CMK (cell line): ENCODE measurements at regions not wholly inside any gene's neighbourhood (a gene's known extent, or its start where the extent isn't known, plus 50 kb on each side); places are given as distances from the start of the nearest gene placed in this dataset.

Experiments
- DNase-seq: peaks from one replicate; pipeline ENCODE4 v3.0.0-alpha.2; 2010; ENCODE audit warnings: low read depth

DNA sequence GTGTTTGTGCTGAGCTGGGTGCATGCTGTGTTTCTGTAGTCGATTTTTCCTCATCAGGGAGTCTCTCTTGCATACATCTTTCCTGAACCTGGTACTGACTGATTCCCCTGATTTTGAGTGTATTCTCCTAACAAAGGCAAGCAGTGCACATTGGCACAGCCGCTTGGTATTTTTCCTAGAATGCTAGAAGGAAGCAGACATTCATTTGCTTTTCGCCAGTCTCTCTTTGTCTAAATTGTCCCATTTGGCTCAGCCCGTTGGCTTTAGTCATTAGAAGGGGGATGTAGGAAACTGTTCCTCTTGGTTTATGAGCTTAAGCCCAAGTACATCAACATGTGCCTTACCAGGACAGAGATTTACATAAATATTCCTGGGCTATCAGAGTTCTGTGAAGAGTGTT, 266.1 kb upstream of the TMTC4 start:
- DNase-seq, result no peak

DNA sequence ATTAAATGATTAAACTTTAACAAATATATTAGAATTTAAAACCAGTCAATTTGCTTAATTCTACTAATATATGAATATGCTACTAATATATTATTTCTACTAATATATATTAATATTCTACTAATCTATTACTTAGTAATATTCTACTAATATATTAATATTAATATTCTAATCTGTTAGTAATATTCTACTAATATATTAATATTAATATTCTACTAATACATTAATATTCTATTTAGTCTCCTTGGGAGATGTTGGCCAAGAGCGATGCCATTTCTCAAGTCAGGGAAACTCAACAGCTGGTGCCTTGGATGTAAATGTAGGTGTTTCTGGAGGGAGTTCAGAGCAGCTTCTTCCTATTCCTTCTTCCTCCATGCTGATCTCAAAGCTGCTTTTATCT, 259.2 kb upstream of the TMTC4 start:
- DNase-seq, result no peak

DNA sequence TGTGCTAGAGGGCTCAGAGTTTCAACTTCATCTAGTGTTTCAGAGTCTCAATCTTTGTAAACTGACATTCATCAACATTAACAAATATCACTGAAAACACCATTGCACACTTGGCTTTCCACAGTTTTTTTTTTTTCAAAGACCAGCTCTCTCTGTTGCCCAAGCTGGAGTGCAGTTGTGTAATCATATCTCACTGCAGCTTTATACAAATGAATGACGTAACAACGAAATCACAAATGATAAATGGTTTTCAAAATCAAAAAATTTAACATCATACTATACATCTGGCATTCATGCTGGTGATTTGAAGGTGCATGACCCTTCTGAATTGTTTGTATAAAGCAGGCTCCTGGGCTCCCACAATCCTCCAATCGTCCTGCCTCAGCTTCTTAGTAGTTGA, 248.0 kb upstream of the TMTC4 start:
- no peak for DNase-seq

DNA sequence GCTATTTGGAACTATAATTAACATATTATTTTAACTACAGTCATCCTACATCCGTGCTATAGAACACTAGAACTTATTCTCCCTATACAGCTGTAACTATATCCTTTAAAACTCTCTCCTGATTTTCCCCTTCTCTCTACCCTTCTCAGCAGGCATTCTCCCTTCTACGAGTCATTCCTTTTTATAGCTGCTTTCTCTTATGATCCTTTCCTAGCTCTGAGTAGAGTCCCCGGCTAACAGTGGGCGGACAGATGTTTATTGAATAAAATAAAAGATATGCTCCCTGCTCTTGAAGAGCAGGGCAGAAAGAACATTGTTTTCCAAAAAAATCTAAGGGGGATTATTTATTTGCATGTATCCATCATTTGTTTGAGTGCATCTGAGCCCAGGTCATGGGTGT, 246.5 kb upstream of the TMTC4 start:
- no peak for DNase-seq

DNA sequence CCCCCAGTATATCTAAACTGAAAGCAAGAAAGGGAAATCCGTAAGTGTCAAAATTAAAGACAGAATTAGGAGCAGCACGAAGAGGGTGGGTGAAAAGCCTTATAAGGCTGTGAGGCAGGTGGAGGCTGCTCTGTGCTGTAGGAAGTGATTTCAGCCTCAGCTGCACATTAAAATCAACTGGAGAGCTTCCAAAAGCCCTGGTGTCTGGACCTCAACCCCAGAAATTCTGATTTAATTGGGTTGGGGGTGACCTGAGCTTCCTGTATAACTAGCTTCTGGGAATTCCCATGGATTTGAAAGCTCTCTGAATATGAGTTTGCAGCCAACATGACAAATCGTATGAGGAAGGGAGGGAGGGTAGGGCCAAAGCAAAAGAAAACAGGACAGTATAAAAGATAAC, 242.4 kb upstream of the TMTC4 start:
- DNase-seq, result no peak

DNA sequence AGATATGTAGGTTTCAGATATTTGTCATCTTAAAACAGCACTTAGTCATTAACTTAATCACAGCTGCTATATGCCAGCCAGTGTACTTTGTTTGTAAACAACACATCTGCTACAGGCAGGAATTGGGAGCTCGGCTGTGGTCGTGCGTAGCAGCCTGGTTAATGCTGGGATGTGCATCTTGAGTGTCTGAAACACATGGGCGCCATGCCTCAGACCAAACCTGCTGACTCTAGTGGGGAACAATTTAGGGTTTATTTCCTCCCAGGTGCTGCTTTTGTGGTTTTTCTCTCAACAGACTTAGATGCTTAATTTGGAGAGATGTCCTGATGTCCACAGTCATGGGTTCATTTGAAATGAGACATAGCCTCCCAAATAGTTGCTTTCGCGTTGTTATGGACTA, 238.5 kb upstream of the TMTC4 start:
- DNase-seq, result no peak

DNA sequence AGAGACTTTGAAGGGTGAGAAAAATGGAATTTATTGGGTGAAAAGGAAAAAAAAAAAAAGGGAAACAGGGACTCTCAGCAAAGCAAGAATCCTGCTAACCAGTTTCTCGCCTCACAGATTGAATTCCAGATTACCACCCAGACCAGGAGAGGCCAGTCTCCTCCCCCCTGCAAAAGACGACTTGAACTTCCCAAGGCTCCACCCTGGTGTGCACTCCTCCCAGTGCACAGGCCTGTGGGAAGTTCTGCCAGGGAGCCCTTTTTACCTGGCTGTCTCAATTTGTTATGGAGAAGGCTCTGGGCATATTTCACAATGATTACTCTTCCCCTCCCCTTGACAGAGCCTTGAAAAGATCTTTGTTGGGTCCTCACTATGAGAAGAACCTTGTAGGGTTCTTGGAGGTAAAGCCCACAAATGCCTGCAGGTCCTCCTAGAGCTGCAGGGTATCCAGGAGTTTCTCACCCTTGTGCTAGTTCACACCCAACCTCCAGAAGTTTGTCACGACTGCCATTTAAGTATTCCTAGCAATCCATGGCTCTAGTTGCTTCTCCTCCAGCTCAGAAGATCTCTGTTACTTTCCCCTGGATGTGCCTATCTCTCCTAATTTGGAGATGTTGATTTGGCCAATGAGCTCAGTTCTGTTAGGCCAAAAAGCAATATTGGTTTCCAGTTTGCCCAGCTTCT, 229.8 kb upstream of the TMTC4 start:
- no peak for DNase-seq

DNA sequence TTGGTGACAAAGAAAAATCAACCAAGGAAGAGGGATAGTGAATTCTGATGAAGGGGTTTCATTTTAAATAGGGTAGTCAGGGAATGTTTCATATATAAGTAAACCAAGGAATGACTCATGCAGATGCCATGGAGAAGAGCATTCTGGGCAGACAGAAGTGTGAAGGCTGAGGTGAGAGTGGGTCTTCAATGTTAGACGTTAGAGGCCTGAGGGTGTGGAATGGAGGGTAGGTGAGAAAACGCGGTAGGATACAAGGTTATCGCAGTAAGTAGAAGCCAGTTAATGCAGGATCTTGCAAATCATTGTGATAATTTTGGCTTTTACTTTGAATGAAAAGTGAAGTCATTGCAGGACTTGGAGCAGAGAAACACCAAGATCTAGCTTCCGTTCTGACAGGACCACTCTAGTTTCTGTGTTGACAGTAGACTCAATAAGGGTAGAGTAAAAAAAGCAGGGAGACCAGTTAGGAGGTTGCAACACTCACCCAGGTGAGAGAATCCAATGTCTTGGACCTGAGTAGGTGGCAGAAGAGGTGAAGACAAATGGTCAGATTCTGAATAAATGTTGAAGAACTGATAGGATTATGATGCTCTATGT, 225.2 kb upstream of the TMTC4 start:
- DNase-seq, result no peak

DNA sequence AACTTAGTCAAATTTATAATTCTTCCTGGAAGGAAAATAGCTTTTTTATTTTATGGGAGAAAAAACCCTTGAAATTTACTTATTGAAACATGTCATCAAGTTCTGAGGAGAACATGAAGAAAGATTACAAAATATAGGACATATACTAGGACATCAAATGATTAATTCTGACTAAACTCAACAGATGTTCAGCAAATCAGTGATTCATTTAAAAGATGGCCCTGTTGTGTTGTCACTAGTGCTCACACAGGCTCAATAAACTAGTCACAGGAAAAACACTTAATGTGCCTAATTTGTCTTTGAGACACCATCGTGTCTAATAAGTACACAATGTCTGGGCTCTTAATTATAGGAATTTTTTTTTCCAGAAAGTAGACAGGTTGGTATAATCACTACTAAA, 223.8 kb upstream of the TMTC4 start:
- DNase-seq, result no peak

DNA sequence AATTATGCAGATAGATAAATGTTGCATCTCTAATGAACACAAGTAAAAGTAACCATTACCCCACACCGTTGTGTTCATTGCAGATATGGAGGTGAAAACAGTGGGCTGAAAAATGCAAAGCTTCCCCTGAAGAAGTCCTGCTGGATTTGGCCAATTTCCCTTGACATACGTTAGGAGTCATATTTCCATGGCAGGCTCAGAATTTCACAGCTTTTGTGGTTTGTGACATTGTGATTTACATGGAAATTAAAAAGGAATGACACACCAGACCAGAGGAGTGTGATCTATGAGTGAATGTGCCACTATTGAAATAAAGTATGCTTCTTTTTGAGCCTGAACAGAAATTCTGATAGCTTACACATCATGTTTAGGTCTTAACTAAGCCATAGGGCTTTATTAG, 221.1 kb upstream of the TMTC4 start:
- DNase-seq, result no peak

DNA sequence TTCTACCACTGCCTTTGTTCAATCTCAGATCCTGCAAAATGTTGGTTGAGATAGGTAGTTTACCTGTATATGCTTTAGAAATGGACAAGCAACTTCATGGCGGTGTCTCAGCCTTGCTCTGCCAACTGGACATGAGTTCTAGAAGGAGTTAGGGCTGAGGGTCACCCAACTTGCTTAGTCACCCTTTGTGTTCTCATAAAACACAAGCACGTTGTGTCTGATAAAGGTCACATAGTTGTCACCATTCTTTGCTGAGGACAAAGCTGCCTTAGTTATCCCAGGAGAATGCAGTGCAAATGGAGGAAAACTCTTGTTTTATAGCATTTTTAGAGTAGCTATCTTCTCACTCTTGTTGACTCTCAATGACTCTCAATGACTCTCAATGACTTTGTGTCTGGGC, 218.4 kb upstream of the TMTC4 start:
- DNase-seq, result no peak

DNA sequence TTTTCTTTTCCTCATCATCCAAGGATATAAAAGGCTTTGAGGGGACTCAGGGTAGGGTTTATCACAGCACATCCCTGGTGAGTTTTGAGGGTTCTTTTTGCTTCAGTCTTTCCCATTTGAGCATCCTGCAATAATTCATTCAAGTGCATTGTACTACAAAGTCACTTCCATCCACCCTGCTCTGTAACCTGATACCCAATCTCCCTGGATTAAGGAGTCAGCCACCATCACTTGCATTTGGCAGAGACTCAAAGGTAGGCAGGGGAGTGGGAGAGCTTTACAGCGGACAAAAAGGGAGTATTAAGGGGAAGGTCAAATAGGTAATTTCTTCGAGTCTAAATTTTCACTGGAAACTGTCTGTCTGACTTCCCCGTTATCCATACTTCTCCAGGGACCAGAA, 216.1 kb upstream of the TMTC4 start:
- DNase-seq, result no peak

DNA sequence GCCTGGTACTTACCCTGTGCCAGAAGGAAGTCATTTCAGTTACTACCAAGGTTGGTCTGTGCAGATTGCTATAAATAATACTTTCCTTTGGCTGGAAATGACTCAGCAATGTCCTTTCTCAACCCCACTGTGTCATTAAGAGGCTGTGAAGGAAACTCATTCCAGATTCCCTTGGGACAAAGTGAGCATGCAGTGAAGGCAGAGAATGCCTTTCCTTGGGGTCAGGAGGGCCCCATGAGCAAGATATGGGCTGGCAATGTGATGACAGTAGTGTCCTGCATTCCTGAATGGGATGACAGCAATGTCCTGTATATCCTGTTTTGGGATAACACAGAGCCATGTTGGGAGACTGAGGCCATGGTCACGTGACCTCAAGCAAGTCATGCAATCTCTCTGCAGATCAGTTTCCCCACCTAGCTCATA, 213.1 kb upstream of the TMTC4 start:
- no peak for DNase-seq

DNA sequence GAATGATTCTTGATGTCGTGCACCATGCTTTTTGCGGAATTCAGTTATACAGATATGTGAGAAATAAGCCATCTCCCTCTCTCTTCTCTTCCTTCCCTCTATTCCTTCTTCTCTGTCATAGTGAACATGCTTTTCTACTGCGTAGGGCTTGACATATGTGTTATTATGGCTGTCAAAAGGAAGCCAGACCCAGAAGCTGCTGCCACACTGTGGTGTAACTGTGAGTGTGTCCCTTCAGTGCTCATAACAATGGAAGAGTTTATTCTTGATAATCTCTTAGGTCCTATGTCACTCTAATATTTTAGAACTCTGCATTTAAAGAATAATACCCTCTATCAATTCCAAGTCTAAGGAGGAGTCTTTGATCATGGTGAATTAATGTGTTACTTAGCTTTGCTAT, 208.9 kb upstream of the TMTC4 start:
- DNase-seq, result no peak

DNA sequence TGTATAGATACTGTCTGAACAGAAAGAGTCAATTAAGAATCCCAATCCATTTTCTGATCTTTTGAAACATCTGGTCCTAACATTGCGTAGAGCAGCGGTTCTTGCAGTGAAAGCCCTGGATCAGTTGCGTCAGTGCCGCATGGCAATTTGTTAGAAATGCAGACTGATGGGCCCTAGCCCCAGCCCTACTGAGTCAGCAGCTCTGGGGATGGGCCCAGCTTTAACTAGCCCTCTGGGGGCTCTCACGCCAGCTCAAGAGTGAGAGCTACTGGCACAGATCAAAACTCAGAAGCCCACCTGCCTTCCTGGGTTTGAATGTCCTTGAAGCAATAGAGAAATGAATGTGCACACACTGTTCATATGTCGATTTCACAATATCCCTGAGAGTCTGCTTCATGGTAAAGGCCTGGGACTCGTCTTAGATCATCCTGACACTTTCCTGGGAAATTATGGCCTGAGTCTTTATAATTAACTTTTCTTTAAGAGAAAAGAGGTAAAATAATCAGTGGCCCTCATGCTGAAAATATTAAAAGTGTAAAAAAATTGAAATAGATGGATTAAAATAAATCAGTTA, 206.8 kb upstream of the TMTC4 start:
- DNase-seq, result no peak

DNA sequence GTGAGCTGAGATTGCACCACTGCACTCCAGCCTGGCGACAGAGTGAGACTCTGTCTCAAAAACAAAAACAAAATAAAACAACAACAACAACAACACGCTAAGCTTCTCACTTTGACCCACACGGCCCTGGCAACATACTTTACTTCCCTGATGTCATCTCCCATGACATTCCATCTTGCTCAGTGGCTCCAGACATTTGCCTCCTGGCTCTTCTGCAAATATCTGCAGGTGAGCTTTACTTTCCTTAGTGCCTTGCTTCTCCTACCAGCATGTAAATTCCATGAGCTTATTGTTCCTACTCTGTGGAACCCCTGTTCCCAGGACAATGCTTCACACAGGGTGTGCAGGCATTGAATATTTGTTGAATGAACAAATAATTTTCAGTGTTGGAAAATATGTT, 205.6 kb upstream of the TMTC4 start:
- DNase-seq, result no peak

DNA sequence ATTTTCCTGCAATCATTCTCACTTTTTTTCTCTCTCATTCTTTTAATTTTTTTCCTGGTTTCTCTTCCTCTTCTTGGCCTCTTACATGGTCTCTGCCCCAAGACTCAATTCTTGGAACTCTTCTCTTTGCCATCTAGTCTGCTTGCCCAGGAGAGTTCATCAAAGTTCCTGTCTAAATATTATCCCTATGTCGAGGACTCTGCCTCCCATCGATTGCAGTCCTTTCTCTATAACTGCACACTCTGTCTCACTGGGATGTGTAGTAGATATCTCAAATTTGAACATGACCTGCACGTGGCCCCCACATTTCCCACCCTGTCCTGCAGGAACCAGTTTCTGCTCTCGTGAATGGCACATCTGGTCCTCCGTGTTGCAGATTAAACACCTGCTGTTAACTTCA, 204.7 kb upstream of the TMTC4 start:
- DNase-seq, result no peak

DNA sequence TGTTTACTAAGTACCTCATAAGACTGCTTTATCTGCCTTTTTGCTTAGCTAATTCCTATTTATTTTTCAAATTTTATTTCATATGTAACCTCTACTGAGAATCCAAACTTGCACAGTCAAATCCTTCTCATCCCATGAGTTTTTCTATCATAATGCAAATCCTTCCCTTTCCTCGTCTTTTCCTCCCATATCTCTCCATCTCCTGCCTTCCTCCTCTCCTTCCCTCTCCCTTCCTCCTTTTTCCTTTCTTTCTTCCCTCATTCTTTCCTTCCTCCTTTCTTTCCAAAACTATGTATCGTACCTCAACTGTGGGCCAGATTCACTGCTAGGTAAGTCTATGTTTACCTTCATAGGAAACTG, 201.4 kb upstream of the TMTC4 start:
- no peak for DNase-seq

DNA sequence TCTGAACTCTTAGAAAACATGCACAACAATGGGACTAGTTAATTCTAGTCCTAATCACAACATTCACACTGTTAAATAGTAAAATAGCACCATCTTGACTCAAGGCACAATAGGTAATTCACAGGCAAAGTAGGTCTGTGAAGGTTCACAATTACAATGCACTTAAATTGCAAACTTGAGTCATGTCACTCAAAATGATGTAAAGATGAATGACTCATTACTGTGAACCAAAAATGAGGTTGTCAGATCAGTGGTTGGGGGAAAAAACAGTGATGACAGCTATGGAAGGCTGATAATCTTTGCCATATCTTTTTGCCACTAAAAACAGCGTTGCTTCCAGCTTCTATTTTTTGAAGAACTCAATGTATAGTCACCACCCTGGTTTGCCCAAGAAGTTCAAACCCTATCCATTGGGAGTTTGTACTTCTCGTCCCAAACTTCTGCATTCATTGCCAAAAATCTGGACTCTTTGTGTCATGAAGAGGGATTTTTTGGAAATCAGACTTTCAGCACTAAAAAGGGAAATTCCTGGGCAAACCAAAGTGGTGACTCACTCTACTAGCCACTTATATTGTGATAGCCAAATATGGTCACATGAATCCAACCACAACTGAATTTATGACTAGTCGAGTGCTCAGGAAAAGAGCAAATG, 200.9 kb upstream of the TMTC4 start:
- no peak for DNase-seq

DNA sequence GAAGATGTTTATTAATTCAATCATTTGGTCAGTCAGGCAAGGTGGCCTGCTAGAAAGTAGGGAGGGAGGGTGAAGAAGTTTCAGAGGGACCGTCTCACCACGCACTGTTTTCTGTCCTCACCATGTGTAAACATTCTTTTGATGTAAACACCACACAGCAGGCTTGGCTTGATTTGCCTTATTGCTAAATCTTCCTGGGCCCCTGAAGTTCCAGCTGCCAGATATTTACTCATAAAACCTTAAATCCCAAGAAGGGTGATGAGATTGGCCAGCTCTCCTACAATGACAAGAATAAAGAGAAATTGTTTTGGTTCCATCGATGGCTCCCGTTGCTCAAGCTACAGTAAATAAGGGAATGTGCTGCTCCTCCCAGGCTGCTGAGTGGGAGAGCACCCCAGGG, 198.2 kb upstream of the TMTC4 start:
- no peak for DNase-seq

DNA sequence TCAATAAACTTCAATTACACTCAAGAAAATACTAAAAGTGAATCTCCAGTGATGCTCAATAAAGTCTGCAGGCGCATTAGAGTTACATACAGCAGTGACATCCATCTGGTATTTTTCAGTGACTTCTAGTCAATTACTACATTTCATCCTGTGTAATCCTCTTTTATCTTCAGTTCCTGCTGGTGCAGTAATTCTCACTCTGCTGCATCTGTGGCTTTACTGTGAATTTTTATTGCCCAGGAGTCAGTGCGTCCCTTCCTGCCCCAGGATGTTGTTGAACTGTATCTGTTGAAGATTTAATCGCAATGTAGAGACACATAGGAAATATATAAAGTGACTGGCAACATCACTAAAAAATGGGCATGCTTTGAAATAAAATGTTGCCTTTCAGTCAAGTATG, 196.3 kb upstream of the TMTC4 start:
- no peak for DNase-seq

DNA sequence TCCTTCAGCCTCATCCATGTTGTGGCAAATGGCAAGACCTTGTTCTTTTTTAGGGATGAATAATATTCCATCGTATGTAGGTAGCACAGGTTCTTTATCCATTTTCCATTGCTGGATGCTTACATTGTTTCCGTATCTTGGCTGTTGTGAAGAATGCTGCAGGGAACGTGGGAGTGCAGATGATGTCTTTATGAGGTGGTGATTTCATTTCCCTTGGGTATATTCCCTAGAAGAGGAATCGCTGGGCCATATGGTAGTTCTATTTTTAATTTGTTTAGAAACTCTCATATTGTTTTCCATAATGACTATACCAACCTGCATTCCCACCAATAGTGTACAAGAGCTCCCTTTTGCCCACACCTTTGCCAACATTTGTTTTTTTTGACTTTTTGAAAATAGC, 186.3 kb upstream of the TMTC4 start:
- no peak for DNase-seq

DNA sequence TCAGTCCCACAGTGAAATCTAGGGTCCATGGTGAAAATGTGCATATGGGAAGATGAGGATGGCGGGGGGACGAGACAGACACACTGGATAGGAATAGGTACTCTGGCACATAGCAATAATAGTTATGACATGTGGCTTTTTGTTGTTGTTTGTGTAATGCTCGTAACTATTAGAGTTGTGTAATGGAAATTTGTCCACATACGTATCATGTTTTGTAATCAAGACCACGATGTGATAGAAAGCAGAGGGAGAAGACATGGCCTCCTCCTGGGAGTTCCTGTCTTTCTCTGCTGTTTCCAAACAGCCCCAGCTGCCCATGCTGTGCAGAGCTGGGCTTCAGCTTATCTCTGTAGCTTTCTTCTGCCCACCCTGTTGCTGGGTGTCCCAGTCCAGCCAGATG, 185.3 kb upstream of the TMTC4 start:
- no peak for DNase-seq

DNA sequence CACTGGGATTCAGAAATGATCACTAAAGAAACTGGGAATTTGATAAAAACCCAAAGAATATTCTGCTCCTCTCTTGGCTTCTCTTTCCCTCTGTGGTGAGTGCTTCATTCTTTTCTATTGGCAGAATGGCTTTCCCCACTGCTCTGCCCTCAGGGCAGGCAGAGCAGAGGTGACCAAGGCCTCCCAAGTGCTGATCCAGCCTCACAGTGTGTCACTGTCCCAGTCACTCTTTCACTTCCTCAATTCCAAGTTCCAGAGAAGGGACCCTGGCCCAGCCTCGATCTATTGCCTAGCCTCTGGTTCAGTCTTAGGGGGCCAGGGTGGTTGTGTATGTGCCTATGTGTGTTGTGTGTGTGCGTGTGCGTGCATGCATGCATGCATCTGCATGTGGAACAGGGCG, 180.6 kb upstream of the TMTC4 start:
- DNase-seq, result no peak
